Glutamatergic neuron (in vitro differentiated cells): ENCODE measurements at regions not wholly inside any gene's neighbourhood (a gene's known extent, or its start where the extent isn't known, plus 50 kb on each side); places are given as distances from the start of the nearest gene placed in this dataset.
"Not testable (repeated sequence)": the region's sequence is repeated elsewhere in the genome, so short reads cannot be mapped to it uniquely, and the experiment has no call there.

Source experiments
- DNase-seq: peaks from one replicate; pipeline ENCODE4 v3.0.0; 2022
- H3K27ac Mint-ChIP-seq: one replicate; pipeline ENCODE4 v1.8.0; 2020; ENCODE audit warnings: mild to moderate bottlenecking, mixed read lengths, inconsistent platforms; ENCODE audit not compliant: unreplicated experiment
- H3K27me3 Mint-ChIP-seq: one replicate; pipeline ENCODE4 v1.8.0; 2020; ENCODE audit warnings: mild to moderate bottlenecking, moderate library complexity, mixed read lengths, inconsistent platforms; ENCODE audit not compliant: unreplicated experiment
- H3K36me3 Mint-ChIP-seq: one replicate; pipeline ENCODE4 v1.8.0; 2020; ENCODE audit warnings: mild to moderate bottlenecking, mixed read lengths, inconsistent platforms; ENCODE audit not compliant: unreplicated experiment
- H3K4me1 Mint-ChIP-seq: one replicate; pipeline ENCODE4 v1.8.0; 2020; ENCODE audit warnings: mild to moderate bottlenecking, low read depth, mixed read lengths, inconsistent platforms; ENCODE audit not compliant: unreplicated experiment
- H3K4me3 Mint-ChIP-seq: one replicate; pipeline ENCODE4 v1.8.0; 2020; ENCODE audit warnings: mild to moderate bottlenecking, mixed read lengths, inconsistent platforms; ENCODE audit not compliant: unreplicated experiment
- H3K9me3 Mint-ChIP-seq: one replicate; pipeline ENCODE4 v1.8.0; 2020; ENCODE audit warnings: mild to moderate bottlenecking, moderate library complexity, mixed read lengths, inconsistent platforms; ENCODE audit not compliant: unreplicated experiment
- CTCF ChIP-seq: fragments of 200-600 bp; sonication (generic); IDR thresholded peaks from one replicate; pipeline ENCODE4 v1.5.0; 2021; ENCODE audit not compliant: partially characterized antibody, unreplicated experiment

- no peaks in the 10 kb centered on the region for H3K4me1 Mint-ChIP-seq
These were observed 92.2 kb upstream of the GATB start for GRCh38 chr4:151853034-151853433.

GRCh38 chr4:151852202-151852601 lies 91.4 kb upstream of the GATB start:
- Mint-ChIP-seq H3K27me3 (peaks cover 3% of the 10 kb centered on the region), H3K27ac (no peak overlapping the region), H3K4me1 (no peaks in the 10 kb centered on the region), H3K36me3 (no peaks in the 10 kb centered on the region), H3K9me3 (peaks cover 2% of the 10 kb centered on the region), H3K4me3 (no peak overlapping the region)
- no peak for DNase-seq
- TF ChIP-seq CTCF: no peak

More at GRCh38 chr4:151853034-151853433, 92.2 kb upstream of the GATB start:
- TF ChIP-seq CTCF: no peak
- no peak for DNase-seq
- Mint-ChIP-seq H3K4me3 (no peak overlapping the region), H3K27me3 (peaks cover 5% of the 10 kb centered on the region), H3K27ac (no peak overlapping the region), H3K9me3 (peaks cover 2% of the 10 kb centered on the region), H3K36me3 (no peaks in the 10 kb centered on the region)

GRCh38 chr4:151851354-151851753 lies 90.5 kb upstream of the GATB start:
- H3K36me3 Mint-ChIP-seq: no peaks in the 10 kb centered on the region
- DNase-seq: no peak
- H3K9me3 Mint-ChIP-seq: peaks cover 2% of the 10 kb centered on the region
- H3K4me1 Mint-ChIP-seq: no peaks in the 10 kb centered on the region
- no peak overlapping the region for H3K4me3 Mint-ChIP-seq
- H3K27me3 Mint-ChIP-seq: peaks cover 3% of the 10 kb centered on the region
- TF ChIP-seq CTCF: no peak
- no peak overlapping the region for H3K27ac Mint-ChIP-seq

GRCh38 chr4:151850791-151851213 lies 90.0 kb upstream of the GATB start:
- Mint-ChIP-seq H3K4me3 (no peak overlapping the region), H3K27me3 (peaks cover 3% of the 10 kb centered on the region), H3K36me3 (no peaks in the 10 kb centered on the region)

GRCh38 chr4:151845551-151845950 lies 84.7 kb upstream of the GATB start:
- H3K36me3 Mint-ChIP-seq, H3K4me1 Mint-ChIP-seq, H3K9me3 Mint-ChIP-seq, H3K4me3 Mint-ChIP-seq, H3K27ac Mint-ChIP-seq, DNase-seq, H3K27me3 Mint-ChIP-seq: not testable (repeated sequence)

More at GRCh38 chr4:151850791-151851213, 90.0 kb upstream of the GATB start:
- no peak overlapping the region for H3K27ac Mint-ChIP-seq
- no peak for TF ChIP-seq CTCF
- DNase-seq: no peak
- H3K9me3 Mint-ChIP-seq: peaks cover 2% of the 10 kb centered on the region
- H3K4me1 Mint-ChIP-seq: no peaks in the 10 kb centered on the region
